WERI-Rb-1 (cell line): ENCODE measurements at regions not wholly inside any gene's neighbourhood (a gene's known extent, or its start where the extent isn't known, plus 50 kb on each side); places are given as distances from the start of the nearest gene placed in this dataset.
"Not testable (repeated sequence)": the region's sequence is repeated elsewhere in the genome, so short reads cannot be mapped to it uniquely, and the experiment has no call there.

Experiments
- DNase-seq: peaks from one replicate; pipeline ENCODE4 v3.0.0-alpha.2; 2020
- H3K27ac ChIP-seq: fragments of 250-450 bp; sonication (Bioruptor Pico); 2 replicates; pipeline ENCODE4 v1.5.1; 2020; ENCODE audit warnings: mild to moderate bottlenecking, moderate library complexity
- H3K27me3 ChIP-seq: fragments of 250-450 bp; sonication (Bioruptor Pico); 2 replicates; pipeline ENCODE4 v1.5.1; 2021; ENCODE audit warnings: mild to moderate bottlenecking, low read depth, moderate library complexity; ENCODE audit not compliant: insufficient read depth, severe bottlenecking
- H3K36me3 ChIP-seq: fragments of 250-450 bp; sonication (Bioruptor Pico); 2 replicates; pipeline ENCODE4 v1.5.1; 2020; ENCODE audit warnings: mild to moderate bottlenecking, moderate library complexity
- H3K4me3 ChIP-seq: 2 replicates; pipeline ENCODE4 v1.5.1; 2011; ENCODE audit warnings: low read depth, mild to moderate bottlenecking, control low read depth, low read length
- H3K9me3 ChIP-seq: fragments of 250-450 bp; sonication (Bioruptor Pico); 2 replicates; pipeline ENCODE4 v1.5.1; 2021; ENCODE audit warnings: mild to moderate bottlenecking, moderate library complexity; ENCODE audit not compliant: severe bottlenecking
- TF ChIP-seq, protein P1 (sequence below): IDR thresholded peaks from 2 replicates; pipeline ENCODE4 v1.5.1; 2011; ENCODE audit warnings: low read depth, mild to moderate bottlenecking, control low read depth, inconsistent platforms, low read length

- H3K4me3 ChIP-seq: no peak overlapping the region
- TF ChIP-seq, protein P1, sequence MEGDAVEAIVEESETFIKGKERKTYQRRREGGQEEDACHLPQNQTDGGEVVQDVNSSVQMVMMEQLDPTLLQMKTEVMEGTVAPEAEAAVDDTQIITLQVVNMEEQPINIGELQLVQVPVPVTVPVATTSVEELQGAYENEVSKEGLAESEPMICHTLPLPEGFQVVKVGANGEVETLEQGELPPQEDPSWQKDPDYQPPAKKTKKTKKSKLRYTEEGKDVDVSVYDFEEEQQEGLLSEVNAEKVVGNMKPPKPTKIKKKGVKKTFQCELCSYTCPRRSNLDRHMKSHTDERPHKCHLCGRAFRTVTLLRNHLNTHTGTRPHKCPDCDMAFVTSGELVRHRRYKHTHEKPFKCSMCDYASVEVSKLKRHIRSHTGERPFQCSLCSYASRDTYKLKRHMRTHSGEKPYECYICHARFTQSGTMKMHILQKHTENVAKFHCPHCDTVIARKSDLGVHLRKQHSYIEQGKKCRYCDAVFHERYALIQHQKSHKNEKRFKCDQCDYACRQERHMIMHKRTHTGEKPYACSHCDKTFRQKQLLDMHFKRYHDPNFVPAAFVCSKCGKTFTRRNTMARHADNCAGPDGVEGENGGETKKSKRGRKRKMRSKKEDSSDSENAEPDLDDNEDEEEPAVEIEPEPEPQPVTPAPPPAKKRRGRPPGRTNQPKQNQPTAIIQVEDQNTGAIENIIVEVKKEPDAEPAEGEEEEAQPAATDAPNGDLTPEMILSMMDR: no peak
- H3K27ac ChIP-seq: no peak overlapping the region
- DNase-seq: no peak
- H3K27me3 ChIP-seq: peaks cover 91% of the 10 kb centered on the region
- no peaks in the 10 kb centered on the region for H3K36me3 ChIP-seq
- H3K9me3 ChIP-seq: peaks cover 11% of the 10 kb centered on the region
Observed at GRCh38 chr20:58765780-58766179, 73.2 kb downstream of the NPEPL1 start.

GRCh38 chr20:58767817-58768216 is 75.2 kb downstream of the NPEPL1 start:
- H3K36me3 ChIP-seq, H3K27ac ChIP-seq, H3K4me3 ChIP-seq, H3K9me3 ChIP-seq, DNase-seq: not testable (repeated sequence)
- H3K27me3 ChIP-seq: peaks cover 87% of the 10 kb centered on the region
